IPS-15b (cell line): ENCODE measurements at regions not wholly inside any gene's neighbourhood (a gene's known extent, or its start where the extent isn't known, plus 50 kb on each side); places are given as distances from the start of the nearest gene placed in this dataset.

Experiments
- H3K27me3 ChIP-seq: one replicate; pipeline ENCODE4 v1.6.1; 2013; ENCODE audit warnings: low read length; ENCODE audit not compliant: control insufficient read depth, insufficient read depth
- H3K36me3 ChIP-seq: one replicate; pipeline ENCODE4 v1.6.1; 2013; ENCODE audit warnings: low read length; ENCODE audit not compliant: control insufficient read depth, insufficient read depth
- H3K4me1 ChIP-seq: one replicate; pipeline ENCODE4 v1.6.1; 2013; ENCODE audit warnings: mild to moderate bottlenecking, low read length; ENCODE audit not compliant: control insufficient read depth, insufficient read depth
- H3K4me3 ChIP-seq: one replicate; pipeline ENCODE4 v1.5.1; 2013; ENCODE audit warnings: low read depth, low read length
- H3K9ac ChIP-seq: one replicate; pipeline ENCODE4 v1.6.1; 2013; ENCODE audit warnings: low read depth, mild to moderate bottlenecking, low read length
- H3K9me3 ChIP-seq: one replicate; pipeline ENCODE4 v1.6.1; 2013; ENCODE audit warnings: mild to moderate bottlenecking, low read length; ENCODE audit not compliant: control insufficient read depth, insufficient read depth

DNA sequence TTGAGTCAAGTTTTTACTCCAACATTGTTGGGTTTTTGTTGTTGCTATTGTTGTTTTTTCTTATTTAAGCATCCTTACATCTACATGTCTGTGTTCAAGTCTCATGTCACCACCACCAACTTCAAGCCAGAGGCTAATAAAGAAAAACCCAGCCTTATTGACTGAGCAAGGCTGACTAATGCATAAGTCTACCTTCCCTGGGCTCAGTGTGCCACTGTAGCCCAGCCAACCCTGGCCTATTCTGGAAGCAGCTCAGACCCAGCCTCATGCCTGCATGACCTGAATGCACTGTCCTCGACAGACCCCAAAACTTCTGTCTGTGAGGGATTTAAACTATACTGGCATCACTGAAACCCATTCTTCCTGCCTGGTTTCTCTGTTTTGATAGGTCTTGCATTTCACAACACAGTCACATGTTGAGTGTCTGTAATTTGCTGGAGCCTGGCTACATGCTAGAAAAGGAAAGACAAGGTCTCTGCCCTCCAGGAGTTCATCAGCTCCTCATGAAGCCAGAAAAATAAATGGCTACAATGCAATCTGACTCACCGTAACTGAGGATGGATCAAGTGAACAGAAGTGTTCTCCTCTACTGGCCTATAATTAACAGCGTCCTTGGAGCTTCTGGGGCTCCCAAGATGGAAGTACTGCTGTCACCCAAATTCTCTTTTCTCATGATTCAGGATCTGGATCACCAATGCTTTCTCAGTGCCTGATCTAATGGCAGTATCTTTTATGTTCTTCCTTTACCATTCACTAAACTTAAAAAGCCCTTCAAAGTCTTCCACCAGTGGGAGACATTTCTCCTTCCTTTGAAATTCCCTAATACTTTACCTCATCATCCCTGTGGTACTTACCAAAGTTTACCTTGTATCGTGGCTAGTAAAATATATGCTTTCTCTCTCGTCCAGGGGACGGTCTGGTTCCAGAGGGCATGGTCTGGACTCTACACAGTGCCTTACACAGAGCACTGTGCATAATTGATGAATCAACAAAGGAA is 103.9 kb upstream of the IFNE start:
- no peaks in the 10 kb centered on the region for H3K4me1 ChIP-seq

DNA sequence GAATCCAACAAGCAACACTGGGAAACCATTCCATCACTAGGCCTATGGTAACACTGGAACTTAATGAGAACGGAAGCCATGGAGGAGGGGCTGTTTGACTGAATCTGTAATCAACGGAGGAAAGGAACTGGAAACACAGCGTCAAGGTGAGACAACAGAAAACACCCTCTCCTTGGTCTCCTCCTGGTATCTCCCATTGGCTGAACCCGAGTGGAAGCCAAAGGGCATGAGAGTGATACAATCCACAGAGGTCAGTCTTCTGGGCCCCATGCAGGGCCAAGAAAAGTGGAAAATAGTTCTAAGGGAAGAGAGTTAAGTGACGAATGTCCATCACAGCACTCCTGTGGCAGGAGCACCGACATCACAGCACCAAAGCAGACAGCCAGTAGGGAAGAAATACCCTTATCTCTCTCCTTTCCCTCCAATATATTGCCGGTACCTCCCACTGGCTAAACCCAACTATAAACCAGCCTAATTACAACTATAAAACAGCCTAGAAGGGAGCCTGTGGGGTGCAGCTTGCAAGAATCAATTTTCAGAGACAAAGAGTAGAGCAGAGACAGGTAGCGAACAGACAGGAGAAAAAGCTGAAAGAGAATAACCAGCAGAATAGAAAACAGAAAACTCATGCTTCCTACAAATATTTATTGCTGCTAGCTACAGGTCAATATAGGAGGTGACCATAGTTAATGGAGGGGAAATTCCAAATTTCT is 107.4 kb upstream of the IFNE start:
- H3K36me3 ChIP-seq = no peaks in the 10 kb centered on the region
- no peaks in the 10 kb centered on the region for H3K9me3 ChIP-seq
- H3K4me1 ChIP-seq = peaks cover 5% of the 10 kb centered on the region
- H3K27me3 ChIP-seq = no peaks in the 10 kb centered on the region
- H3K4me3 ChIP-seq = no peak overlapping the region
- H3K9ac ChIP-seq = no peak overlapping the region

More for the DNA sequence above, 103.9 kb upstream of the IFNE start:
- no peaks in the 10 kb centered on the region for H3K9me3 ChIP-seq
- H3K27me3 ChIP-seq = no peaks in the 10 kb centered on the region
- no peaks in the 10 kb centered on the region for H3K36me3 ChIP-seq
- H3K9ac ChIP-seq = no peak overlapping the region
- H3K4me3 ChIP-seq = no peak overlapping the region

DNA sequence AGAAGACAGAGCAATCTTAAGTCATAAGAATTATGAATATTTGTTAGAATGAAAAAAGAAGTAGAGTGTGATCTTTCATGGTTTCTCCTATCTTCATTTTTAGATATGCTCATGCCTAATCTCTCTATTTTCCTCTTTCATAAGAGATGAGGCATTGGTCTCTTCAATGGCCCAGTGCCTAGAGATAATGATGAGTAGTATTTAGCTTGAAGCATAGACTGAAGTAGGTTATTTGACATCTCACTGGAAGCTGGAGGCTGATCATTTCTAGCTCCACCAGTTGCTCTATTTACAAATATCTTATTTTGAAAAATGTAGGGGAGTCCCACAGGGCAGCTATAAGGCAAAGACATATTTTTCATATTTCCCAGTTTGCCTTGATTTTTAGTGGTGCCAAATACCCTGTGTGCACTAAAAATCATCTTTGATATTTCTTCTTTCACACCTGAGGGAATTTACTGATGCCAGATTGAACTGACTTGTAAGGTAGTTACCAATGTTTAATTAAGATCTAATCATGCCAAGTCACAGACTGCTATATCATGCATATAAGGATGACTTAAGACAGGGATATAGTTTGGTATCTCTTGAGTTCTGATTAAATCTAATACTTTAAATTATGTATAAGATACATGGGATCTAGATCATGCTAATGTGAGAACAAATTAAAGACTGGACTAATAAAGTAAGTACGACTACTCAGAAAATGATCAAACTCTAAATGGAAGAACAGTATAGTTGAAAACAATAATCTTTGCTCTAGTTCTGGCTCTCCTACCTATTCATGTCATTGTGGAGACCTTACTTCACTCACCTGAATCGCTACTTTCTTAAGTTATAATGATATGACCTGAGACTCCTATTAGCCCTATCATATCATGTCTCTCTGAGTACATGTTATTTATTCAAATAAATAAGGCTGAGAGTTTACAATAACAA is 108.2 kb upstream of the IFNE start:
- H3K4me3 ChIP-seq = no peak overlapping the region
- no peak overlapping the region for H3K9ac ChIP-seq
- no peaks in the 10 kb centered on the region for H3K27me3 ChIP-seq
- H3K4me1 ChIP-seq = peaks cover 5% of the 10 kb centered on the region
- no peaks in the 10 kb centered on the region for H3K9me3 ChIP-seq
- H3K36me3 ChIP-seq = no peaks in the 10 kb centered on the region

DNA sequence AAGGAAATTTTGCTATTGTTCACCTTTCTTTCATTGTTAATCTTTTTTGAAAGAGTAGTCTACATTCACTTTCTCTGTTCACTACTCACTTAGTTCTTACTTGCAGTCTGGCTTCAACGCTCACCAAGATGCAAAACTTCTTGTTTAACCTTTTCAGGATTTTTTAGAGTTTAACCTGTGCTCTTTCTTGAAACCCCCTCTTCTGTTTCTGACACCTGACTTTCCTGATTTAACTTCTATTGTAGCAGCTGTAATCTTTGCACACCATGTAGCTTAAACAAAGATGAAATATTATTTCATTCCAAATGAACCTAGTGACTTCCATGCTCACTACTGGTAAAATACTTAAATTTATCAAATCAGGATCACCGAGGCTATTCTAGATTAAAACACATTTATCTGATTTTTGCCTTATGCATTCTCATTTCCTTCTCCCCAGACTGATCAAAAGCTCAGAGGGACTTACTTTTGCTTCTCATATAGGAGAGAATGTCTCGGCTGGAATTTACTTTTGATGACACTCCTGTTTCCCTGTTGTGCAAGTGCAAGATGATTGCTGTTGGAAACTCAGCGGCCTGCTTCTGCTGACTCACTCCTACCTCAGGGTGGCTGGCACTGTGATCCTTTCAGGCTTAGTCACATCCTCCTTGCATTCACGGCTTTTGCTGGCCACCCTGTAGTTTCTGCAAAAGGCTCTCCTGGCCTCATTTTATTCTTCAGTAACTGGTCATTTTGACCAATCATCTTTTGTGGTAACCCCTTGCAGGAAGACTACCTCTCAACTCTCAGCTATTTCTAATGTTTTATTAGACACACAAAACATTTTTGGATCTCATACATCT is 109.3 kb upstream of the IFNE start:
- no peaks in the 10 kb centered on the region for H3K9me3 ChIP-seq
- no peak overlapping the region for H3K4me3 ChIP-seq
- H3K4me1 ChIP-seq = peaks cover 5% of the 10 kb centered on the region
- no peaks in the 10 kb centered on the region for H3K27me3 ChIP-seq
- H3K36me3 ChIP-seq = no peaks in the 10 kb centered on the region
- H3K9ac ChIP-seq = no peak overlapping the region

DNA sequence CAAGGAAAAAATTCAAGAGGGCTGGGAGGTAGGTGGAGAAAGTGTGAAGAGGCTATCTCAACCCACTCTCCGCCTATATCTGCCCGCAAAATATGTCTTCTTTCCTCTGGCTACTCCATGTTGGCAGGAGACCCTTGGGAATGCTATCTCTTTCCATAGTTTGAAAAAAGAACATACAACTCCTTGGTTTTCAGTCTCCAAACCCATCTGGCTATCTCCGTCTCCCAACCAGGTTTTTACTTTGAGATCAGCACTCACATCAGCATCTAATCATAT is 109.9 kb upstream of the IFNE start:
- Histone ChIP-seq H3K27me3 (no peaks in the 10 kb centered on the region), H3K9me3 (no peaks in the 10 kb centered on the region), H3K36me3 (no peaks in the 10 kb centered on the region), H3K4me3 (no peak overlapping the region), H3K9ac (no peak overlapping the region), H3K4me1 (peaks cover 5% of the 10 kb centered on the region)

- Histone ChIP-seq H3K4me3 (no peak overlapping the region), H3K4me1 (no peaks in the 10 kb centered on the region), H3K36me3 (no peaks in the 10 kb centered on the region)
Observed at GRCh38 chr9:21597284-21597683, 115.2 kb upstream of the IFNE start.

GRCh38 chr9:21598749-21599148 is 116.6 kb upstream of the IFNE start:
- Histone ChIP-seq H3K9me3 (no peaks in the 10 kb centered on the region), H3K4me3 (no peak overlapping the region), H3K4me1 (no peaks in the 10 kb centered on the region), H3K9ac (no peak overlapping the region), H3K27me3 (no peaks in the 10 kb centered on the region), H3K36me3 (no peaks in the 10 kb centered on the region)

More at GRCh38 chr9:21597284-21597683, 115.2 kb upstream of the IFNE start:
- Histone ChIP-seq H3K9me3 (no peaks in the 10 kb centered on the region), H3K27me3 (no peaks in the 10 kb centered on the region), H3K9ac (no peak overlapping the region)

- Histone ChIP-seq H3K4me1 (no peaks in the 10 kb centered on the region), H3K9ac (no peak overlapping the region), H3K4me3 (no peak overlapping the region), H3K9me3 (no peaks in the 10 kb centered on the region), H3K27me3 (no peaks in the 10 kb centered on the region), H3K36me3 (no peaks in the 10 kb centered on the region)
Observed at GRCh38 chr9:21605489-21605931, 123.4 kb upstream of the IFNE start.

- H3K36me3 ChIP-seq = no peaks in the 10 kb centered on the region
- no peaks in the 10 kb centered on the region for H3K9me3 ChIP-seq
- no peaks in the 10 kb centered on the region for H3K4me1 ChIP-seq
- H3K4me3 ChIP-seq = no peak overlapping the region
- H3K27me3 ChIP-seq = no peaks in the 10 kb centered on the region
- H3K9ac ChIP-seq = no peak overlapping the region
Observed at GRCh38 chr9:21607576-21607975, 125.5 kb upstream of the IFNE start.

GRCh38 chr9:21608200-21608599 is 126.1 kb upstream of the IFNE start:
- Histone ChIP-seq H3K36me3 (no peaks in the 10 kb centered on the region), H3K27me3 (no peaks in the 10 kb centered on the region), H3K4me1 (no peaks in the 10 kb centered on the region), H3K9me3 (no peaks in the 10 kb centered on the region), H3K4me3 (no peak overlapping the region), H3K9ac (no peak overlapping the region)

DNA sequence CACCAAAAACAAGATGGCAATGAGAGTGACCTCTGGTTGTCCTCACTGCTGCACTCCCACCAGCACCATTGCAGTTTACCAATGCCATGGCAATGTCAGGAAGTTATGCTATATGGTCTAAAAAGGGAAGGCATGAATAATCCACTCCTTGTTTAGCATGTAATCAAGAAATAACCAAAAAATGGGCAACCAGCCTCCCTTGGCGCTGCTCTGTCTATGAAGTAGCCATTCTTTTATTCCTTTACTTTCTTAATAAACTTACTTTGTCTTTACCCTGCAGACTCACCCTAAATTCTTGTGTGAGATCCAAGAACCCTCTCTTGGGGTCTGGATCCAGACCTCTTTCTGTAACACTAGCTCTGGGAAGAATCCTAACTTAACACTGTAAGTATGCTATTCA is 127.4 kb upstream of the IFNE start:
- Histone ChIP-seq H3K9ac (no peak overlapping the region), H3K9me3 (no peaks in the 10 kb centered on the region), H3K4me3 (no peak overlapping the region), H3K27me3 (no peaks in the 10 kb centered on the region), H3K4me1 (no peaks in the 10 kb centered on the region), H3K36me3 (no peaks in the 10 kb centered on the region)
